ENCODE measurements at regions not wholly inside any gene's neighbourhood (a gene's known extent, or its start where the extent isn't known, plus 50 kb on each side); places are given as distances from the start of the nearest gene placed in this dataset.

DNA sequence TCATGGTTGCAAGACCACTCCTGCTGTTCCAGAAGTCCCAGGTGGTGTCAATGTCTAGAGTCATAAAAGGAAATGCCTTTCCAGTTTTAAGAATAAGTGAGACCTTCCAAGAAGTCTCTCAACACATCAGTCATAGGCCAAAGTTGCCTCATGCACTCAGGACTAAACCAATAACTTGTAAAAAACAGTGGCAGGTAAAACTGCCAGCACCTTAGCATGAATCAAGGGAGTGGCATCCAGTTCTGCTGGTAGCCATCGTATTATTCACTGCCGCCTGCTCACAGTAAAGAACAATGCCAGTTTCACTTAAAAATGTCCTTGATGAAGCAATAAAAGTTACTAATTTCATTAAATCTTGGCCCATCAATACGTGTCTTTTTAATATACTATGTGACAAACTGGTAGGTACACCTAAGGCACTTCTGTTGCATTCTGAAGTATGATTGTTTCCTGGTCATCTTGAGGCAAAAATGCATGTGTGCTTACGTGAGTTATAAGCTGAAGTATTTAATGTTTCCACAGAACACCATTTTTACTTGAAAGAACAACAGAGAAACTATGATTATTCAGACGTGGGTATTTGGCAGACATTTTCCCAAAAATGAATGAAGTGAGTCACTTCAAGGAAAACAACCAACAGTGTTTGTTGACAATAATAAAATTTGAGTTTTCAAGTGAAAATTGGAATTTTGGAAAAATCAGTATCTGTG lies 125.2 kb upstream of the SNX19 start:
- no peak for DNase-seq (ENCODE audit: low read depth, low spot score)
- POLR2A ChIA-PET, result no interaction called here
- CTCF ChIA-PET, result no interaction called here
- H3K4me3 ChIP-seq (ENCODE audit: low read depth, low read length), result no peak overlapping the region
- TF ChIP-seq, protein P1, sequence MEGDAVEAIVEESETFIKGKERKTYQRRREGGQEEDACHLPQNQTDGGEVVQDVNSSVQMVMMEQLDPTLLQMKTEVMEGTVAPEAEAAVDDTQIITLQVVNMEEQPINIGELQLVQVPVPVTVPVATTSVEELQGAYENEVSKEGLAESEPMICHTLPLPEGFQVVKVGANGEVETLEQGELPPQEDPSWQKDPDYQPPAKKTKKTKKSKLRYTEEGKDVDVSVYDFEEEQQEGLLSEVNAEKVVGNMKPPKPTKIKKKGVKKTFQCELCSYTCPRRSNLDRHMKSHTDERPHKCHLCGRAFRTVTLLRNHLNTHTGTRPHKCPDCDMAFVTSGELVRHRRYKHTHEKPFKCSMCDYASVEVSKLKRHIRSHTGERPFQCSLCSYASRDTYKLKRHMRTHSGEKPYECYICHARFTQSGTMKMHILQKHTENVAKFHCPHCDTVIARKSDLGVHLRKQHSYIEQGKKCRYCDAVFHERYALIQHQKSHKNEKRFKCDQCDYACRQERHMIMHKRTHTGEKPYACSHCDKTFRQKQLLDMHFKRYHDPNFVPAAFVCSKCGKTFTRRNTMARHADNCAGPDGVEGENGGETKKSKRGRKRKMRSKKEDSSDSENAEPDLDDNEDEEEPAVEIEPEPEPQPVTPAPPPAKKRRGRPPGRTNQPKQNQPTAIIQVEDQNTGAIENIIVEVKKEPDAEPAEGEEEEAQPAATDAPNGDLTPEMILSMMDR (IDR thresholded peaks at IDR 0.05; ENCODE audit: insufficient read depth, low read length, missing control alignments), result no peak

DNA sequence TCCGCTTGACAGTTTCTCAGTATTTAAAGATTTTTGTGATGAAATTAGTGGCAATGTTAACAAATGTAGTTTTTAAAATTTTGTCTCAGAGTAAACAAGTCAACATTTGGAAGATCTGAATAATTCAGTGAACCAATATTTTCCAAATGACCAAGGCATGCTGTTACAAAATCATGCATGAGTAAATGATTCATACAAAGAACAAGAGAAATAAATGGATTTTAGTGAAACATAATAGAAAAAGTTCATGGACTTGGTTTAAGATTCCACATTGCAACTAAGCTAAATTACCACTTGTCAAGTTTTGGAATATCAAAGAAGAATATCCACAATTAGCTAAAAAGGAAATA lies 125.7 kb upstream of the SNX19 start:
- no peak for DNase-seq (ENCODE audit: low read depth, low spot score)
- TF ChIP-seq, protein P1 (IDR thresholded peaks at IDR 0.05; ENCODE audit: insufficient read depth, low read length, missing control alignments), result no peak
- no peak overlapping the region for H3K4me3 ChIP-seq (ENCODE audit: low read depth, low read length)
- CTCF ChIA-PET, result no interaction called here
- POLR2A ChIA-PET, result no interaction called here

DNA sequence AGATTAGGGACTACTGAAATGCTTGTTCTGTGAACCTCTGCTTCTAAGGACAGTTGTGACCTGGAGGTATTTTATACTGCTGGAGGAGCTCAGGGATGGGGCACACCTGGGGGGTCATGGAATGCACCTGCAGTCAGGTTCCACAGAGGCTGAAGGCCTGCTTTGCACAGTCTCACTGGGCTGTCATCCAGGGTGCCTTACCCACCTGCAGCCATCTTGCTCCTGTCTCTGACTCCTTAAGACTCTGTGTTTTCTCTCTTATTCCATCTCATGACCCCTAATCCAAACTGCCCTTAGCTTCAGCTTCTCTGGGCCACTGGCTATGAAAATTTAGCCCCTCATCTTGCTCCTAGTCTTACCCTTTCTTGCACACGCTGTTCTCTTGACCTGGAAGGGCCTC lies 127.0 kb upstream of the SNX19 start:
- H3K4me3 ChIP-seq (ENCODE audit: low read depth, low read length), result no peak overlapping the region
- POLR2A ChIA-PET, result no interaction called here
- TF ChIP-seq, protein P1 (IDR thresholded peaks at IDR 0.05; ENCODE audit: insufficient read depth, low read length, missing control alignments), result no peak
- CTCF ChIA-PET, result interaction anchor here (5.3 kb wide), 1 partner anchor 21 kb away, joined by 30 read pairs; no protein-coding TSS in a partner anchor
- DNase-seq (ENCODE audit: low read depth, low spot score), result no peak

DNA sequence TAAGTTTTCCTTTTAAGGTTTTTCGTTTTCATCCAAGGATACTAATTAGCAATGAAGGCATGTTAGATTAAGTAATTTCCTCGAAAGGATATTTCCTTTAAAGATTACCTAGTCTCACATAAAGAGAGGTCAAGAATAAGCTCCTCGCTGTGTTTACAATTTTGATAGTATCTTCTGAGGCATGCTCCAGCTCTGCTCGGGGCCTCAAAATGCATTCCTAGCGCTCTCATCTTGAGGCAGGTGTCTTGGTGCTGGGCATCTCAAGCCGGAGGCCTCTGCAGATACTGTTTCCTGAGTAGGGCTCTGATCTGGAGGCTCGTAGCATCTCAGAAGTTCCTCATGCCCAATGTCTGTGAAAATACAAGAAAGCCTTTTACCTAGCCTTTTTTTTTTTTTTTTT lies 128.6 kb upstream of the SNX19 start:
- ChIA-PET POLR2A (no interaction called here), CTCF (interaction anchor here (0.8 to 5.3 kb wide), 4 partner anchors 19 to 630 kb away, joined by 3 to 30 read pairs (median 5); no protein-coding TSS in a partner anchor)

DNA sequence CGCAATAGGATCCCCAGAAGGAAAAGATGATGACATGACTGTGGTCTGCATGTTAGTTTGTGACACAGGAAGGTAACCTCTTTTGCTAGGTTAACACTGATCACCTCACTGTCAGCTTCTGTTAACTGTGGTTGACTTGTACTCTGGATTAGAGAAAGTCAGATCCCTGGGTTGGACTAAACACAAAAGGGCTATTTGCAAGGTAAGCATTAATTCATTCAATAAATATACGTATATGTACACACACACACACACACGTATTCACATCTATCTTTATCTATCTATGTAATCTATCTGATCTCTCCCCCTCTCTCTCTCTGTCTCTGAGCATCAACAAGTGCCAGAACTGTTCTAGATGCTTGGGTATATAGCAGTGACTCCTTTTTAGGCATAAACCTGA lies 136.1 kb upstream of the SNX19 start:
- ChIA-PET POLR2A (no interaction called here), CTCF (interaction anchor here (5.1 kb wide), 1 partner anchor 12 kb away, joined by 34 read pairs; no protein-coding TSS in a partner anchor)
- DNase-seq (ENCODE audit: low read depth, low spot score), result no peak
- TF ChIP-seq, protein P1 (IDR thresholded peaks at IDR 0.05; ENCODE audit: insufficient read depth, low read length, missing control alignments), result no peak
- no peak overlapping the region for H3K4me3 ChIP-seq (ENCODE audit: low read depth, low read length)

More for the DNA sequence above, 128.6 kb upstream of the SNX19 start:
- DNase-seq (ENCODE audit: low read depth, low spot score), result no peak
- TF ChIP-seq, protein P1 (IDR thresholded peaks at IDR 0.05; ENCODE audit: insufficient read depth, low read length, missing control alignments), result no peak
- no peak overlapping the region for H3K4me3 ChIP-seq (ENCODE audit: low read depth, low read length)

DNA sequence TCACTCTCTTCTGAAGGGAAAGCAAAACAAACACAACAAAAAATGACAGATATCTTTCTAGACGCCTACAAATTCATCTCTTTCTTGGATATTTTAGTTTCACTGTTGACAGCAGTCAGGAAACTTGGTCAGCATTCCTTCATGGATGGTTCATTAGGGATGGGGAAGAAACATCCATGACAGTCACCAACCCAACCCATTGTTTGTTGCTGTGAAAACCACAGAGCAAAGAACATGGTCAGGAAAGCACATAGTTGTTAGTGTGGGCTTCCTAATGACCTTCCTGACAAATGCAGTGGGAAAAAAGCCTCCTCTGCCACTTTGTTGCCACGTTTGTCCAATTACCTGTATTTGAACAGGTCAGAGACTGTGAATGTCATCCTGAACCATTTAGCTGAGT lies 139.8 kb upstream of the SNX19 start:
- CTCF ChIA-PET, result interaction anchor here (1.3 to 5.1 kb wide), 2 partner anchors 9 to 162 kb away, joined by 3 to 34 read pairs; no protein-coding TSS in a partner anchor
- POLR2A ChIA-PET, result interaction anchor here (0.6 kb wide), 1 partner anchor 110 kb away, joined by 3 read pairs; no protein-coding TSS in a partner anchor

More for the DNA sequence above, 139.8 kb upstream of the SNX19 start:
- no peak overlapping the region for H3K4me3 ChIP-seq (ENCODE audit: low read depth, low read length)
- TF ChIP-seq, protein P1 (IDR thresholded peaks at IDR 0.05; ENCODE audit: insufficient read depth, low read length, missing control alignments), result no peak
- no peak for DNase-seq (ENCODE audit: low read depth, low spot score)
